RPMI7951 (cell line): ENCODE measurements at regions not wholly inside any gene's neighbourhood (a gene's known extent, or its start where the extent isn't known, plus 50 kb on each side); places are given as distances from the start of the nearest gene placed in this dataset.

Source experiments
- DNase-seq: peaks from one replicate; pipeline ENCODE4 v3.0.0-alpha.2; 2012; ENCODE audit warnings: low read depth

DNA sequence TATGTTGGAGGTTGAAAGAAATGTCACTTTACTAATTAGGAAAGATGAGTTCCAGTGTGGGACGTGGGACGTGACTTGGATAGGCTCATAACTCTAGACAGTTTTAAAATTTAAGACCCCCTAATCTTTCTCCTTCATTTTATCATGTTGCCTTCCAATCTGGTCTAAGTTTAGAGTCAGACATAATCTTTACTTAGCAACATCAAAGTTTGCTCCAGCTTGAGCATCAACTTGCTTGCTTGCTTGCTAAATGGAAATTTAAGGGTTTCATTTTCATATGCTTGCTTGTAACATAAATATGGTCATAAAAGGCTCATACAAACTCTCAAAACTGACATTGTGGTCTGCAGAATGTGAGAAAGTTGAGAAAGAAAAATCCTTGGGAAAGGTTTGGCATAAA is 428.9 kb downstream of the EPHA4 start:
- no peak for DNase-seq

DNA sequence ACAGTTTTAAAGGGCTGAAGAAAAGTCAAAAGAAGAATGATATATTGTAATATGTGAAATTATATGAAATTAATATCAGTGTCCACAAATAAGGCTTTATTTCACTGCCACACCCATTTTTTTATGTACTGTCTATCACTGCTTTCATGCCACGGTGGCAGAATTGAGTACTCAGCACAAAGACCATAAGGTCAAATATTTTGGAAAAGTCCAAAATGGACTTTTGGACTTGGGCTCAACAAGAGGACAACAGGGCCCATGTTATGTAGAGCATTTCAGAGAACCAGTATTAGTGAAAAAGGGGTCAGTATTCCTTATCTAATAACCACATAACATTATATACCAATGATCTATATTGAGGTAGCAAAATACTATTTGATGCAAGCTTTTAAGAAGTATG is 427.2 kb downstream of the EPHA4 start:
- DNase-seq: no peak

DNA sequence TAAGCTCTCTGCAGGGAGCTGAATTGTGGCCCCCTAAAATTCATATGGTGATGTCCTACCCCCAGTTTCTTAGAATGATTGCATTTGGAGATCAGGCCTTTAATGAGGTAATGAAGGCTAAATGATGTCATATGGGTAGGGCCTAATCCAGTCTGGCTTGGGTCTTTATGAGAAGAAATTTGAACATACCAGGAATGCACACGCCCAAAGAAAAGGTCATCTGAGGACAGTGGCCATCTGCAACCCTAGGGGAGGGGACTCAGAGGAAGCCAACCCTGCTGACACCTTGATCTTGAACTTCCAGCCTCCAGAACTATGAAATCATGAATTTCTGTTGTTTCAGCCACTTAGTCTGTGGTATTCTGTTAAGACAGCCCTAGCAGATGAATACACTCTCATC is 426.7 kb downstream of the EPHA4 start:
- DNase-seq: no peak

- DNase-seq: no peak
Observed at GRCh38 chr2:221153226-221153625, 418.9 kb downstream of the EPHA4 start.

GRCh38 chr2:221154176-221154575 is 417.9 kb downstream of the EPHA4 start:
- DNase-seq: no peak

- no peak for DNase-seq
Observed at GRCh38 chr2:221156062-221156734, 415.9 kb downstream of the EPHA4 start.

- DNase-seq: no peak
Observed at GRCh38 chr2:221161186-221161585, 410.9 kb downstream of the EPHA4 start.

- DNase-seq: no peak
Observed at GRCh38 chr2:221166292-221166691, 405.8 kb downstream of the EPHA4 start.

GRCh38 chr2:221167561-221167960 is 404.5 kb downstream of the EPHA4 start:
- DNase-seq: no peak

- no peak for DNase-seq
Observed at GRCh38 chr2:221169724-221170123, 402.4 kb downstream of the EPHA4 start.

DNA sequence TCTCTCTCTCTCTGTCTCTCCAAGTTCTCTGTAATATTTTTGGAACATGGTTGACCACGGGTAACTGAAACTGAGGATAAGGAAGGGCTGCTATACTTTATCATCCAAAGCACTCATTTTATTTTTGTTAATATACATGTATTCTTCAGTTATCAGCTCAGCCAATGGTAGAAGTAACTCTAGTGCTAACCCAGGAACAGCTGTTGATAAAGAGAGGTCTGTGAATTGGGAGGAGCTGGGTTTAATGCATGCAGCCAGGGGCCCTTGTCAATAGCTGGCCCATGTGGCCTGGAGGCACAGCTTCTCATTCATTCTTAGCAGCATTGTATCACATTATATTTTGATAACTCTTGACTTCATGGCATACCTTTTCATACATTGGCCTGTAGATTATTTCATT is 401.6 kb downstream of the EPHA4 start:
- no peak for DNase-seq

DNA sequence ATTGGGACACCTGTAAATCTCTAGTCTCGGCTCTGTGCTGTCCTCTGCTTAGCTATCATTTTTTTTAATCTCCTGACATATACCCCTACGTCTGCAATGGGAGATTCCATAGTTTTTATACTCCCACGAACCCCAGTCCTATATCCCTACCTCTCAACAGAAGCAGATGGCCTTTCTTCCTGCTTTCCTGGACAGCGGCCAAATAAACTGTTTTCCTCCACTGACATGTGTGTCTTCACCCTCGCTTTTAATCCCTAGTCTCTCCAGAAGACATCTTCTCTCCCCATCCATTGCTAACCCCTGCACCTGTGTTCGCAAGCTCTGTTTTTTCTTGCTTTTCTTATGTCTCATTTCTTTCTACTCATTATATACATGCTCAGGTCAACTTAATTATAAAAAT is 395.4 kb downstream of the EPHA4 start:
- DNase-seq: peak; percentile 2

DNA sequence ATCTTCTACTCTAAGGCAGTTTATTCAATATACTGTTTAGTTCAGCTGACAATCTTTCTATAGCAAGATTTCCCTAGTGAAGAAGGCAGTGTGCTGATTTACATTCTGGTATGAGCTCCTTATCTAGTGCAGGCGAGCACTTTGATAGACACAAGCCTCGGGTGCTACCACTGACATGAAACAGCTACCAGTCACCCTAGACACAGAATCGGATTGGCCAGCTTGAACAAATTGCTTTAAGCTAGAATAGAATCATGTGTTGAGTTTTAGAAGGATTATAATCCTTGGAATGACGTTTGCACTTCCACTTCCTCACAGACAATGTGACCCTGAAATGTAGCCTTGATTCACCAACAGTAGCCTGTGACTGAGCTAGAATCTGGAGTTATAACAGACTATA is 394.0 kb downstream of the EPHA4 start:
- no peak for DNase-seq

- DNase-seq: no peak
Observed at GRCh38 chr2:221186873-221187272, 385.2 kb downstream of the EPHA4 start.

GRCh38 chr2:221189431-221190067 is 382.6 kb downstream of the EPHA4 start:
- no peak for DNase-seq

- DNase-seq: no peak
Observed at GRCh38 chr2:221195829-221196228, 376.3 kb downstream of the EPHA4 start.

DNA sequence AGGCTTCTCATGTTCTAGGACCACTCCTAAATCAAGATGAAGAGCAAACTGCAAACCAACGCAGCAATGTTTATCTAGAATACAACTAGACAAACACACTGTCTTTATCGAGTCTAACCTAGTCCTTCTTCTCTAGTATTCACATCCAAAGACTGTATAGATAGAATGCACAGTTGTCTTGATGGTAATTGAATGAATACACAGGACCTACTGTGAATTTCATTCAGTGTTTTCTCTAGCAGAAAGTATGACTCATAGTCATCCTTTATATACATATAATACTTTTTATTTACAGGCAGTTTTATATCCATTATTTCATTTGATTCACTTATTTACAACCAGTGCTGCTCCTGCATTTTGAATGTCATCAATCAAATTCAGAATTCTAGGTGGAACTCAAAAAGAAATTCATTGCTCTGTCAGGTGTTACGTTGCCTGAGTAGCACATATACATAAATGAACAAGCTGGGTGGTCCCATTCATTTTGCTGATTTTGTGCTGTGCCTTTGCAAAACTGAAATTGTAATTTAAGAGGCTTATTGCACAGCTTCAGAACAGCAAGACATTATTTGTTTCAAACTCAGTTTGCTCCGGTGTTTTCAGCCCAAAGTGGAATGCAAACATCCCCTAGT is 374.8 kb downstream of the EPHA4 start:
- no peak for DNase-seq

DNA sequence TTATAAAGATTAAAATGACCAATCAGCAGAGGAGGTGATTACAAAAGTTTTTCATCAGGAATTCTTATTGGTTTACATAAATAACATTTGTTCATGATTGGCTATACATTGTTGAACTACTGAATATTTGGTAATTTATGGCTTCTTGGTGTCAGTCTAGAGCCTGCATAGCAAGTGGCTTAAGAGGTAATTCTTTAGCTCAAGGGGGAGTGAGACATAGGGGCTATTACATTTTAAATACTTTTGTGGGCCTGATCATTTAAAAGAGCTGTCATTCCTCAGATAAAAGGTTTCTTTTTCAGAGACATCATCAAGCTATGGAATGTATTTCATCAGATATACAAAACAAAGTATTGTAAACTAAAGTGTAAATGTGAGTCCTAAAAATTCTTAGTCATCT is 373.8 kb downstream of the EPHA4 start:
- DNase-seq: no peak

DNA sequence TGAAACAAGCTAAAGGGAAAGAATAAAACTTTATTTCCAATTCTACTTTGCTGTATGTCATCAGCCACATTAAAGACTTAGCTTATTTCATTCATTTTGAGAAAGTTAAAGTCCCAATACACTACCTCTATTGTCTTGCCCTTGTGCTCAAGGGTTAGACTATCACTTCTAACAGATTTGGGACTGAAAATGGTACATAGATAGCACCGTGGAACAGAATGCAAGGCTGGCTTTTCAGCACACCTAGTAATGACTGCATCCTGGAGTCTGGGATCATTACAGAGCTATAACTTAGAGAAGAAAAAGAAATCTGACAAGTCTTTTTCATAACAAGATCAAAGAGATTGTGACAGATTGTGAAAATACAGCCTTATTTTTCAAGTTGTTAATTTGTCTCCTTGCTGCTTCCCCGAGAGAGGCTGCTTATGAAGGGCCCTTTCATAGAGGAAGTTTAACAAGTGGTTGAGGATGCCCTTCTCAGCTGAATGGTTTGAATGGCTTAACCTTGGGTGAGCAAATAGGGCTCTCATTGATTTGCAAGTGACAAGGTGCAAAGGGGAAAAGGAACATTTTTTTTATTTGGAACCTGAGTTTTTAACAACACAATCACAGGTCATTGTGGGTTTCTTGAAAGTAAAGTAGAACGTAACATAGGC is 371.8 kb downstream of the EPHA4 start:
- DNase-seq: no peak

GRCh38 chr2:221202431-221202830 is 369.7 kb downstream of the EPHA4 start:
- DNase-seq: no peak

GRCh38 chr2:221203125-221203524 is 369.0 kb downstream of the EPHA4 start:
- no peak for DNase-seq

- DNase-seq: no peak
Observed at GRCh38 chr2:221203856-221204255, 368.2 kb downstream of the EPHA4 start.

DNA sequence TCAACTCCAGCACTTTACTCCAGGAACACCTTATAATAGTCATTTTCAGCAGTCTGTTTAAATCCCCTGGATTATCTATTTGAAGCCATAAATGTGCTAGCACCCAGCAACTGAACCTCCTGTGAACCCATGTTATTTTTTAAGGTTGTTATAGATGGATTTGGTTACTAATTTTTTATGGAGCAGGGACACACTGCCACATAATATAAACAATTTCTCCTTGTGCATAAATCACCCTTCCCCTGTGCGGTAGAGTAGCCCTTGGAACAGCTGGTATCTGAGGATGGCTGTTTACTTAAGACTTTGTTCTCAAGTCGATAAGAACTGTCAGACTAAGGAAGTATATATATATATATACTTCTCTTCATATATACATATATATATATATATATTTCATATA is 367.4 kb downstream of the EPHA4 start:
- no peak for DNase-seq
